HG03354 (cell line): ENCODE measurements at regions not wholly inside any gene's neighbourhood (a gene's known extent, or its start where the extent isn't known, plus 50 kb on each side); places are given as distances from the start of the nearest gene placed in this dataset.
"Not testable (repeated sequence)": the region's sequence is repeated elsewhere in the genome, so short reads cannot be mapped to it uniquely, and the experiment has no call there.

Experiments used
- ATAC-seq: cut with Tn5 transposase; IDR thresholded peaks from one replicate; pipeline ENCODE4 v1.9.1; 2021; ENCODE audit warnings: mild to moderate bottlenecking; ENCODE audit not compliant: unreplicated experiment, poor library complexity, severe bottlenecking

GRCh38 chr9:30089428-30089827 is 2295.0 kb upstream of the ACO1 start:
- ATAC-seq: no peak

- no peak for ATAC-seq
Observed at GRCh38 chr9:30103647-30104394, 2280.6 kb upstream of the ACO1 start.

- ATAC-seq: not testable (repeated sequence)
Observed at GRCh38 chr9:30107134-30107533, 2277.3 kb upstream of the ACO1 start.

- ATAC-seq: no peak
Observed at GRCh38 chr9:30116673-30117217, 2267.7 kb upstream of the ACO1 start.

- no peak for ATAC-seq
Observed at GRCh38 chr9:30120666-30121065, 2263.8 kb upstream of the ACO1 start.

GRCh38 chr9:30121611-30122010 is 2262.8 kb upstream of the ACO1 start:
- ATAC-seq: no peak

- no peak for ATAC-seq
Observed at GRCh38 chr9:30125881-30126280, 2258.6 kb upstream of the ACO1 start.

GRCh38 chr9:30127371-30127770 is 2257.1 kb upstream of the ACO1 start:
- ATAC-seq: no peak

- no peak for ATAC-seq
Observed at GRCh38 chr9:30140407-30140806, 2244.0 kb upstream of the ACO1 start.

- ATAC-seq: no peak
Observed at GRCh38 chr9:30160570-30160969, 2223.9 kb upstream of the ACO1 start.

- no peak for ATAC-seq
Observed at GRCh38 chr9:30172206-30172605, 2212.2 kb upstream of the ACO1 start.

GRCh38 chr9:30178610-30179009 is 2205.8 kb upstream of the ACO1 start:
- ATAC-seq: no peak

- no peak for ATAC-seq
Observed at GRCh38 chr9:30193421-30193820, 2191.0 kb upstream of the ACO1 start.

- no peak for ATAC-seq
Observed at GRCh38 chr9:30196941-30197340, 2187.5 kb upstream of the ACO1 start.

GRCh38 chr9:30197453-30197852 is 2187.0 kb upstream of the ACO1 start:
- no peak for ATAC-seq

- no peak for ATAC-seq
Observed at GRCh38 chr9:30197954-30198353, 2186.5 kb upstream of the ACO1 start.

- no peak for ATAC-seq
Observed at GRCh38 chr9:30198463-30199309, 2185.8 kb upstream of the ACO1 start.

GRCh38 chr9:30201024-30201423 is 2183.4 kb upstream of the ACO1 start:
- ATAC-seq: no peak

- no peak for ATAC-seq
Observed at GRCh38 chr9:30235068-30235467, 2149.4 kb upstream of the ACO1 start.

- ATAC-seq: no peak
Observed at GRCh38 chr9:30235564-30235963, 2148.9 kb upstream of the ACO1 start.

- ATAC-seq: no peak
Observed at GRCh38 chr9:30239878-30240277, 2144.6 kb upstream of the ACO1 start.
